IMR-90 (cell line): ENCODE measurements at regions not wholly inside any gene's neighbourhood (a gene's known extent, or its start where the extent isn't known, plus 50 kb on each side); places are given as distances from the start of the nearest gene placed in this dataset.

Source experiments
- ATAC-seq: fragments of 200-7000 bp; cut with Tn5 transposase; 2 replicates; pipeline ENCODE4 v1.9.1; 2020; ENCODE audit warnings: low read depth, mild to moderate bottlenecking, moderate library complexity
- BruUV-seq: library from RNA; stranded (reverse); fragments of 400-500 nt; replicated peaks from 2 replicates; lab custom pipeline; 2021; lab: Mats Ljungman, UMichigan
- CTCF ChIA-PET: fragments of 300-600 bp; formaldehyde crosslinking; extraction: SDS; loops from one replicate; lab custom pipeline; 2021; ENCODE audit warnings: antibody characterized with exemption; lab: Yijun Ruan, JAX
- POLR2A ChIA-PET: fragments of 300-600 bp; sonication (Branson Sonifier 250); formaldehyde crosslinking; loops from one replicate; lab custom pipeline; 2022; ENCODE audit warnings: antibody characterized with exemption; ENCODE audit not compliant: unreplicated experiment; lab: Charles Lee
- DNase-seq: peaks from one replicate; pipeline ENCODE4 v3.0.0; 2013
- H2AFZ ChIP-seq: replicated peaks from 2 replicates; pipeline ENCODE3; 2013; ENCODE audit warnings: low read length, mild to moderate bottlenecking; ENCODE audit not compliant: poor library complexity
- H2AK5ac ChIP-seq: 2 replicates; pipeline ENCODE4 v1.6.1; 2013; ENCODE audit warnings: low read depth, low read length, inconsistent platforms
- H2AK9ac ChIP-seq: replicated peaks from 2 replicates; pipeline ENCODE3; 2013; ENCODE audit warnings: mild to moderate bottlenecking, low read depth, low read length, moderate library complexity; ENCODE audit not compliant: poor library complexity
- H2BK120ac ChIP-seq: 2 replicates; pipeline ENCODE4 v1.6.1; 2013; ENCODE audit warnings: low read depth, low read length, inconsistent platforms
- H2BK15ac ChIP-seq: 3 replicates; pipeline ENCODE4 v1.6.1; 2013; ENCODE audit warnings: low read depth, low read length, inconsistent platforms
- H2BK20ac ChIP-seq: 2 replicates; pipeline ENCODE4 v1.6.1; 2013; ENCODE audit warnings: low read depth, mild to moderate bottlenecking, inconsistent platforms, low read length, moderate library complexity
- H2BK5ac ChIP-seq: 2 replicates; pipeline ENCODE4 v1.6.1; 2013; ENCODE audit warnings: mild to moderate bottlenecking, low read depth, low read length, inconsistent platforms; ENCODE audit not compliant: poor library complexity, severe bottlenecking
- H3K14ac ChIP-seq: replicated peaks from 2 replicates; pipeline ENCODE4 v1.6.1; 2013; ENCODE audit warnings: low read depth, low read length, inconsistent platforms
- H3K18ac ChIP-seq: 2 replicates; pipeline ENCODE4 v1.6.1; 2013; ENCODE audit warnings: low read depth, low read length, control low read depth
- H3K23ac ChIP-seq: 2 replicates; pipeline ENCODE4 v1.6.1; 2013; ENCODE audit warnings: low read depth, low read length, inconsistent platforms
- H3K27ac ChIP-seq: 2 replicates; pipeline ENCODE4 v1.5.1; 2013; ENCODE audit warnings: mild to moderate bottlenecking, control low read depth, low read length; ENCODE audit not compliant: insufficient read depth
- H3K27me3 ChIP-seq: 2 replicates; pipeline ENCODE4 v1.6.1; 2013; ENCODE audit warnings: low read length; ENCODE audit not compliant: control insufficient read depth, insufficient read depth
- H3K36me3 ChIP-seq: 2 replicates; pipeline ENCODE4 v1.6.1; 2013; ENCODE audit warnings: low read length, mixed read lengths; ENCODE audit not compliant: control insufficient read depth, insufficient read depth
- H3K4ac ChIP-seq: 2 replicates; pipeline ENCODE4 v1.6.1; 2013; ENCODE audit warnings: low read depth, low read length, inconsistent platforms
- H3K4me1 ChIP-seq: 2 replicates; pipeline ENCODE4 v1.6.1; 2013; ENCODE audit warnings: low read length, mixed read lengths; ENCODE audit not compliant: control insufficient read depth, insufficient read depth
- H3K4me2 ChIP-seq: 2 replicates; pipeline ENCODE4 v1.6.1; 2013; ENCODE audit warnings: low read depth, mild to moderate bottlenecking, control low read depth, low read length, moderate library complexity
- H3K4me3 ChIP-seq: 2 replicates; pipeline ENCODE4 v1.5.1; 2013; ENCODE audit warnings: low read depth, mild to moderate bottlenecking, control low read depth, low read length, moderate library complexity; ENCODE audit not compliant: insufficient read depth
- H3K56ac ChIP-seq: 2 replicates; pipeline ENCODE4 v1.6.1; 2013; ENCODE audit warnings: low read length, inconsistent platforms; ENCODE audit not compliant: insufficient read depth; ENCODE audit errors: extremely low read depth
- H3K79me1 ChIP-seq, 2 experiments: 2 replicates each; pipeline ENCODE4 v1.6.1; 2013; ENCODE audit warnings: low read length in 2 of 2, inconsistent platforms in 1 of 2, low read depth in 1 of 2
- H3K9ac ChIP-seq: 2 replicates; pipeline ENCODE4 v1.6.1; 2013; ENCODE audit warnings: low read depth, low read length, control low read depth
- H3K9me1 ChIP-seq: 2 replicates; pipeline ENCODE4 v1.6.1; 2013; ENCODE audit warnings: low read length, inconsistent platforms; ENCODE audit not compliant: insufficient read depth
- H3K9me3 ChIP-seq: 2 replicates; pipeline ENCODE4 v1.6.1; 2013; ENCODE audit warnings: low read length; ENCODE audit not compliant: control insufficient read depth, insufficient read depth
- H4K20me1 ChIP-seq: 2 replicates; pipeline ENCODE4 v1.6.1; 2013; ENCODE audit warnings: low read length, inconsistent platforms; ENCODE audit not compliant: insufficient read depth
- H4K5ac ChIP-seq: 2 replicates; pipeline ENCODE4 v1.6.1; 2013; ENCODE audit warnings: mild to moderate bottlenecking, low read depth, low read length, control low read depth
- H4K8ac ChIP-seq, 2 experiments: 2 replicates each; pipeline ENCODE4 v1.6.1; 2013; ENCODE audit warnings: low read depth in 2 of 2, low read length in 2 of 2, control low read depth in 1 of 2, inconsistent platforms in 1 of 2
- H4K91ac ChIP-seq: 2 replicates; pipeline ENCODE4 v1.6.1; 2013; ENCODE audit warnings: low read depth, low read length, inconsistent platforms; ENCODE audit not compliant: insufficient read depth
- BHLHE40 ChIP-seq: fragments of 150-350 bp; IDR thresholded peaks from 2 replicates; pipeline ENCODE4 v1.6.1; 2016; ENCODE audit warnings: mild to moderate bottlenecking, low read depth, low read length
- CEBPB ChIP-seq: IDR thresholded peaks from 2 replicates; pipeline ENCODE4 v1.6.1; 2012; ENCODE audit warnings: low read depth, low read length, improper control_type of control experiment
- CHD1 ChIP-seq: IDR thresholded peaks from 2 replicates; pipeline ENCODE4 v1.6.1; 2012; ENCODE audit warnings: low read depth, low read length, improper control_type of control experiment
- FOS ChIP-seq: fragments of 150-350 bp; IDR thresholded peaks from 2 replicates; pipeline ENCODE4 v1.6.1; 2016; ENCODE audit warnings: low read depth, low read length
- MAFK ChIP-seq: IDR thresholded peaks from 2 replicates; pipeline ENCODE4 v1.6.1; 2012; ENCODE audit warnings: low read depth, low read length, improper control_type of control experiment
- MAZ ChIP-seq: IDR thresholded peaks from 2 replicates; pipeline ENCODE4 v1.6.1; 2012; ENCODE audit warnings: low read depth, mild to moderate bottlenecking, low read length, improper control_type of control experiment, moderate library complexity, borderline replicate concordance
- NFE2L2 ChIP-seq: fragments of 150-350 bp; IDR thresholded peaks from 2 replicates; pipeline ENCODE4 v1.6.1; 2016; ENCODE audit warnings: low read depth, mild to moderate bottlenecking, low read length
- POLR2A ChIP-seq: IDR thresholded peaks from 2 replicates; pipeline ENCODE4 v1.6.1; 2012; ENCODE audit warnings: mild to moderate bottlenecking, low read depth, low read length
- RAD21 ChIP-seq: IDR thresholded peaks from 2 replicates; pipeline ENCODE4 v1.6.1; 2012; ENCODE audit warnings: low read length, improper control_type of control experiment
- RCOR1 ChIP-seq: IDR thresholded peaks from 2 replicates; pipeline ENCODE4 v1.6.1; 2012; ENCODE audit warnings: mild to moderate bottlenecking, low read length, improper control_type of control experiment; ENCODE audit not compliant: insufficient replicate concordance
- RFX5 ChIP-seq: IDR thresholded peaks from 2 replicates; pipeline ENCODE4 v1.8.0; 2012; ENCODE audit warnings: low read depth, mild to moderate bottlenecking, low read length, moderate library complexity
- SMC3 ChIP-seq: fragments of 150-350 bp; IDR thresholded peaks from 2 replicates; pipeline ENCODE4 v1.6.1; 2016; ENCODE audit warnings: low read depth, mild to moderate bottlenecking, antibody characterized with exemption, low read length, moderate library complexity
- WGBS, 2 experiments: methylation state at CpG; one replicate each; pipeline versions ENCODE4 v1.1.5 to v1.1.7; 2013; ENCODE audit warnings: missing lambda C conversion rate in 2 of 2; ENCODE audit not compliant: insufficient read length in 1 of 2; ENCODE audit errors: extremely low coverage in 2 of 2; 5-methylcytosine and 5-hydroxymethylcytosine counted together
- dilution Hi-C: fragments of 300-500 bp; cut with HindIII; formaldehyde crosslinking; loops from one replicate; pipeline ENCODE4 v1.14.3; 2018; ENCODE audit warnings: low sequenced_read_pairs; ENCODE audit not compliant: unreplicated experiment
- in situ Hi-C: fragments of 300-500 bp; cut with MboI; formaldehyde crosslinking; loops from 3 replicates; pipeline ENCODE4 v1.14.3; 2019; ENCODE audit warnings: low sequenced_read_pairs, inconsistent platforms, mixed read lengths
- intact Hi-C: fragments of 100-400 bp; cut with micrococcal nuclease; formaldehyde crosslinking; loops from 2 replicates; pipeline ENCODE4 v1.10.0; 2022
- TF ChIP-seq, protein P1 (sequence below): conservative IDR thresholded peaks from 2 replicates; pipeline ENCODE4 v1.5.1; 2012; ENCODE audit warnings: mild to moderate bottlenecking, low read depth, low read length, improper control_type of control experiment
- TF ChIP-seq, protein P2 (sequence below): fragments of 150-350 bp; IDR thresholded peaks from 2 replicates; pipeline ENCODE4 v1.6.1; 2017; ENCODE audit warnings: mild to moderate bottlenecking, antibody characterized with exemption, low read length, low read depth
- TF ChIP-seq, protein P3 (sequence below): fragments of 150-350 bp; IDR thresholded peaks from 2 replicates; pipeline ENCODE4 v1.6.1; 2016; ENCODE audit warnings: low read depth, mild to moderate bottlenecking, low read length, moderate library complexity, borderline replicate concordance

DNA sequence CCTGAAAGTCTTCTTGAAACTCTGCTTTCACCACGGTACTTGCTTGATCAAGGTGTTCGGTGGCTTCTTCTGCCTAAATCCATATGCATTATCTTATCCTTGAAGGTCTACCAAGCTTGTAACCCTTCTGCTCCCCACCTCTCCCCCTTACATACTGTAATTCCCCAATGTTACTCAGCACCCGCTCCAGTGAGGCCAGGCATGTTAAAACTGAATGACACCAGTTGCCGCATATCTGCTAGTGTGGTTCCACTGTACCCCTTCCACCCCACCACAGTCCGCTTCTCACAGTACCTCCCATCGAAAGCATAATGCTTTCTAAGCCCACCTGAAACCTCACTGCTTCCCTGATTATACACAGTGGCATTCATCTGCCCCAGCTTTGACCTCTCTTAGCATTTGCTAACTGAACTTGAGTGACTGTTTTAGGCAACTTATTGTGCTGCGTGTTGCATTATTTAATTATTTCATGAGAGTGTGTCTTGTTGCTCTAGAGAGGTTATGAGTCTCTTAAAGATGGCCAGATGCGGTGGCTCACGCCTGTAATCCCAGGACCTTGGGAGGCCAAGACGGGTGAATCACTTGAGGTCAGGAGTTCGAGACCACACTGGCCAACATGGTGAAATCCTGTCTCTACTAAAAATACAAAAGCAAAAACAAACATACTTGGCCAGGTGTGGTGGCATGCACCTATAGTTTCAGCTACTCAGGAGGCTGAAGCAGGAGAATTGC, 87.6 kb upstream of the MBNL2 start:
- H3K36me3 ChIP-seq, result no peaks in the 10 kb centered on the region
- H4K5ac ChIP-seq, result no peak overlapping the region
- no peaks in the 10 kb centered on the region for H3K79me1 ChIP-seq
- H3K9ac ChIP-seq, result no peak overlapping the region
- H3K9me1 ChIP-seq, result peaks cover 16% of the 10 kb centered on the region
- no peak overlapping the region for H3K18ac ChIP-seq
- no peaks in the 10 kb centered on the region for H3K27me3 ChIP-seq
- no peak overlapping the region for H2BK5ac ChIP-seq
- WGBS, 2 experiments, result 100% methylated on average over 3 of the region's 11 CpGs; no CpG with 5 or more reads in 1 of the 2 experiments
- H2BK120ac ChIP-seq, result no peak overlapping the region
- no peaks in the 10 kb centered on the region for H4K20me1 ChIP-seq
- H3K14ac ChIP-seq, result no peak overlapping the region
- DNase-seq (peak; percentile 29), ATAC-seq (no peak)
- BruUV-seq, result no TSS peak
- H4K91ac ChIP-seq, result peak overlapping the region; percentile 43; the same call in 1 of the 2 replicates
- H3K23ac ChIP-seq, result no peak overlapping the region
- peak overlapping the region; percentile 25 for H3K4ac ChIP-seq
- no peak overlapping the region for H2AK9ac ChIP-seq
- in situ Hi-C loops, result no loop called here
- no peak overlapping the region for H3K4me3 ChIP-seq
- dilution Hi-C loops, result no loop called here
- H2BK15ac ChIP-seq, result 0 out of 3 replicates have a peak overlapping the region, but pooled peaks have one; percentile 58
- H3K27ac ChIP-seq, result no peak overlapping the region
- no peak overlapping the region for H3K56ac ChIP-seq
- H3K4me2 ChIP-seq, result no peak overlapping the region
- no peak overlapping the region for H2AFZ ChIP-seq
- H2BK20ac ChIP-seq, result peak overlapping the region; percentile 42; the same call in 1 of the 2 replicates
- no peak overlapping the region; the same call in none of the 2 replicates for H2AK5ac ChIP-seq
- H3K9me3 ChIP-seq, result no peaks in the 10 kb centered on the region
- H3K4me1 ChIP-seq, result no peaks in the 10 kb centered on the region; the same call in 1 of the 2 replicates
- intact Hi-C loops, result loop anchor here (10.0 kb wide), 1 partner anchor 1060 kb away; no protein-coding TSS in a partner anchor
- ChIA-PET CTCF (no interaction called here), POLR2A (no interaction called here)
- H4K8ac ChIP-seq, result no peak overlapping the region
- no peak for TF ChIP-seq CEBPB
- TF ChIP-seq CHD1, result no peak
- TF ChIP-seq RFX5, result no peak
- TF ChIP-seq, protein P1, sequence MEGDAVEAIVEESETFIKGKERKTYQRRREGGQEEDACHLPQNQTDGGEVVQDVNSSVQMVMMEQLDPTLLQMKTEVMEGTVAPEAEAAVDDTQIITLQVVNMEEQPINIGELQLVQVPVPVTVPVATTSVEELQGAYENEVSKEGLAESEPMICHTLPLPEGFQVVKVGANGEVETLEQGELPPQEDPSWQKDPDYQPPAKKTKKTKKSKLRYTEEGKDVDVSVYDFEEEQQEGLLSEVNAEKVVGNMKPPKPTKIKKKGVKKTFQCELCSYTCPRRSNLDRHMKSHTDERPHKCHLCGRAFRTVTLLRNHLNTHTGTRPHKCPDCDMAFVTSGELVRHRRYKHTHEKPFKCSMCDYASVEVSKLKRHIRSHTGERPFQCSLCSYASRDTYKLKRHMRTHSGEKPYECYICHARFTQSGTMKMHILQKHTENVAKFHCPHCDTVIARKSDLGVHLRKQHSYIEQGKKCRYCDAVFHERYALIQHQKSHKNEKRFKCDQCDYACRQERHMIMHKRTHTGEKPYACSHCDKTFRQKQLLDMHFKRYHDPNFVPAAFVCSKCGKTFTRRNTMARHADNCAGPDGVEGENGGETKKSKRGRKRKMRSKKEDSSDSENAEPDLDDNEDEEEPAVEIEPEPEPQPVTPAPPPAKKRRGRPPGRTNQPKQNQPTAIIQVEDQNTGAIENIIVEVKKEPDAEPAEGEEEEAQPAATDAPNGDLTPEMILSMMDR, result no peak
- TF ChIP-seq BHLHE40, result no peak
- no peak for TF ChIP-seq SMC3
- TF ChIP-seq, protein P2, sequence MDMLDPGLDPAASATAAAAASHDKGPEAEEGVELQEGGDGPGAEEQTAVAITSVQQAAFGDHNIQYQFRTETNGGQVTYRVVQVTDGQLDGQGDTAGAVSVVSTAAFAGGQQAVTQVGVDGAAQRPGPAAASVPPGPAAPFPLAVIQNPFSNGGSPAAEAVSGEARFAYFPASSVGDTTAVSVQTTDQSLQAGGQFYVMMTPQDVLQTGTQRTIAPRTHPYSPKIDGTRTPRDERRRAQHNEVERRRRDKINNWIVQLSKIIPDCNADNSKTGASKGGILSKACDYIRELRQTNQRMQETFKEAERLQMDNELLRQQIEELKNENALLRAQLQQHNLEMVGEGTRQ, result no peak
- no peak for TF ChIP-seq RCOR1
- no peak for TF ChIP-seq POLR2A
- TF ChIP-seq RAD21, result no peak
- no peak for TF ChIP-seq FOS
- TF ChIP-seq, protein P3, sequence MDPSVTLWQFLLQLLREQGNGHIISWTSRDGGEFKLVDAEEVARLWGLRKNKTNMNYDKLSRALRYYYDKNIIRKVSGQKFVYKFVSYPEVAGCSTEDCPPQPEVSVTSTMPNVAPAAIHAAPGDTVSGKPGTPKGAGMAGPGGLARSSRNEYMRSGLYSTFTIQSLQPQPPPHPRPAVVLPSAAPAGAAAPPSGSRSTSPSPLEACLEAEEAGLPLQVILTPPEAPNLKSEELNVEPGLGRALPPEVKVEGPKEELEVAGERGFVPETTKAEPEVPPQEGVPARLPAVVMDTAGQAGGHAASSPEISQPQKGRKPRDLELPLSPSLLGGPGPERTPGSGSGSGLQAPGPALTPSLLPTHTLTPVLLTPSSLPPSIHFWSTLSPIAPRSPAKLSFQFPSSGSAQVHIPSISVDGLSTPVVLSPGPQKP, result no peak
- TF ChIP-seq NFE2L2, result no peak
- TF ChIP-seq MAFK, result no peak
- TF ChIP-seq MAZ, result no peak
